HG03097 (cell line): ENCODE measurements at regions not wholly inside any gene's neighbourhood (a gene's known extent, or its start where the extent isn't known, plus 50 kb on each side); places are given as distances from the start of the nearest gene placed in this dataset.
"Not testable (repeated sequence)": the region's sequence is repeated elsewhere in the genome, so short reads cannot be mapped to it uniquely, and the experiment has no call there.

ENCODE experiments used
- ATAC-seq: cut with Tn5 transposase; IDR thresholded peaks from one replicate; pipeline ENCODE4 v1.9.1; 2021; ENCODE audit not compliant: unreplicated experiment, low FRiP score

DNA sequence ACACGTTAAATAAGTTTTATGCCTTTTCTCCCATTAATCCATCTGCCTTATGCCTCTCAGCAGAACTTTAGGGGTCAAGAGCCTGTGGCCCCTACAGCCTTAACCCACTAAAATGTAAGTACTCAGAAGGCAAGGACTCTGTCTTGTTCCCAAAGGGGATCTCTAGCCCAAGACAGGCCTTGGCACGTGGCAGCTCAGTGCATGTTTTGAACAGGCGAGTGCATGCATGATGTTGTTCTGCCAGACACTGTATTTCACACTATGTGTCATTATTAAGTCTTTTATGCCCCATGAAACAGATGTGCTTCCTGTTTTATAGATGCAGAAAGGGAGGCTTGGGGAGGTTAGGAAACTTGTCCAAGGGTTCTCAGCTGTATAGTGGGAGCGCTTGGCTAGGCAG lies 102.8 kb downstream of the ETS2 start:
- no peak for ATAC-seq

- no peak for ATAC-seq
These were observed 100.0 kb downstream of the ETS2 start for GRCh38 chr21:38905752-38906151.

GRCh38 chr21:38905328-38905727 lies 99.6 kb downstream of the ETS2 start:
- no peak for ATAC-seq

DNA sequence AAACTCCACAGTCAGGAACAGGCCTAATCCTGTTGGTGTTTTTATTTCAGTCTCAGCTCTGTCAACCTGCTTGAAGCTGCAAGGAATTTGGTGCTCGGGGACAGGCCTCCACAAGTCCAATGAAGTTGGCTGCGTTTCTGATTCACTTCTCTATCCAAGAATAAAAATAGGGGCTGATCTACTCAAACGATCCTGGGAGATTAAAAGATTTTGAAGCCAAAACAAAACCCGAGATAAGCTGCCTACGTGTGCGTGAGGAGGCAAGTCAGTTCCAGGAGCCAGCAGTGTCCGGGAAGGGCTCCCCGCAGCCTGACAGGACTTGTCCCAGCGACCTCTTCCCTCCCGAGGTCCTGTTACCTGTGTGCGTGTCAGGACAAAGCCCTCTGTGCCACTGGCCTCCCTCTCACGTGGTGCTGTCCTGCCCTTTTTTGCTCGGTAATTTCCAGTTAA lies 98.0 kb downstream of the ETS2 start:
- no peak for ATAC-seq

DNA sequence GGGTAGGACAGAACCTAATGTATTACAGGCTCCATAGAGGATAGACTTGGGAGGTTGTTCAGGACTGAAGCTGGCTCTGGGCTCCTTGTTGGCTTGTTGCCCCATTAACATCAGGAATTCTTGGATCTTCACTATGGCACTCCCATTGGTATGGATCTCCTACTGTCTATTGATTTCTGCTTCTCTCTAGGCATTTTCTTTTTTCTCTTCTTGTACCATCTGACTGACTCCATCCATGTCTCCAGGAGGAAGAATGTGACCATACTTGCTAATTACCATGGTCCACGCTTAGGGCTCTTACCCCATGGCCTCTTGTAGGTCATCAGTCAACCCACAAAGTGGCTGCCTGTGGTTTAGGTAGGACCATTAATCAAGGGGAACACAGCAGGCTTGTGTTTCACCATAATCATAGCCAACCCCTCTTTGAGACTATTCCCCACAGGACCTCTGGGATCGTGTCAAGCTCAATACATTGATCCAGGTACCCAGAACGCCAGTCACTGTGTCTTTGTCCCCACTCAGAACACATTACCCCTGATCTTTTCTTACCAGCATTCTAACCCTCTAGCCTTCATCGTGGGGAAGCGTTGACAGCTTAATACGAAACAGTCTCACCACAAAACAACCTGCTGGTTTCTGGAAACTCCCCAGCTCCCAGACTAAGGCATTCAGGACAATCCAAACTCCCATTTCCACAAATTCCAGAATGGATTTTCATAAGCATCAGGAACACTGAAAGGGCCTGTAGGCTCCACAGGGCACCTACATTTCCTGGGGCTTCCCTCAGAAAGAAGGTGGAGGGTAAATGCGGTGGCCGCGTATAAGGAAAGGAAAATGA lies 97.1 kb downstream of the ETS2 start:
- no peak for ATAC-seq

- ATAC-seq: no peak
These were observed 94.8 kb downstream of the ETS2 start for GRCh38 chr21:38900499-38900898.

DNA sequence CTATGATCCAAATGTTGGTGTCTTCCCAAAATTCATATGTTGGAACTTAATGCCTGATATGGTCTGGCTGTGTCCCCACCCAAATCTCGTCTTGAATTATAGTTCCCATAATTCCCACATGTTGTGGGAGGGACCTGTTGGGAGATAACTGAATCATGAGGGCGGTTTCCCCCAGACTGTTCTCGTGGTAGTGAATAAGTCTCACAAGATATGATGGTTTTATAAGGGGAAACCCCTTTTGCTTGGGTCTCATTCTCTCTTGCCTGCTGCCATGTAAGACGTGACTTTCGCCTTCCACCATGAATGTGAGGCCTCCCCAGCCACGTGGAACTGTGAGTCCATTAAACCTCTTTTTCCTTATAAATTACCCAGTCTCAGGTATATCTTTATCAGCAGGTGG lies 94.3 kb downstream of the ETS2 start:
- not testable (repeated sequence) for ATAC-seq

DNA sequence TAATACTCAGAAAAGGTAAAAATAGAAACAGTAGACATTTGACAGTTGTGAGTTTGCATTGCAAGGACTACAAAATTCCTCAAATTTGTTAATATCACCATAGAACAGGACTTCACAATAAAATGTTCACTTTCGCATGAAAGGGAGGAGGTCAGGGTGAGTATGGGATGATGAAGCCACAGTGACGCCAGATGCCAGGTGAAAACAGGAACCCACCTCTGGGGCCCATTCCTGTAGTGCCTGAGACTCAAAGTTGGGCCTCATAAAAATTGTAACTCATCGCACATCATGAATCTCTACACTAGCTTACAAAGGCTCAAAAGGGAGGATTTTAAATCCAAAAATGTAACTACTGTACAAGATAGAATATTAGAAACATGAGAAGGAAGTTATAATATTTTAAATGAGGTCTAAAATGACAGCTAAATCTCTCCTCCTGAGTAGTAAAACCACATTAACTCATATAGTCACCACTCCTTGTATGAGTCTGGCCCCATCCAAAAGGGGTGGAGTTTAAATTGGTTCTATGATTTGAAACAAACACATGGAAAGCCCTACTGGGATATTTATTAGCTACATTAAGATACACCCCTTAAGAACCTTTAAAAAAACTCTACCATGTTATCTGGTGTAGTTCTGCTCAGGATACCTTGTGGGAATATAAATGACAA lies 93.7 kb downstream of the ETS2 start:
- ATAC-seq: no peak

- no peak for ATAC-seq
These were observed 92.8 kb downstream of the ETS2 start for GRCh38 chr21:38898422-38899096.

- no peak for ATAC-seq
These were observed 92.0 kb downstream of the ETS2 start for GRCh38 chr21:38897532-38898421.

DNA sequence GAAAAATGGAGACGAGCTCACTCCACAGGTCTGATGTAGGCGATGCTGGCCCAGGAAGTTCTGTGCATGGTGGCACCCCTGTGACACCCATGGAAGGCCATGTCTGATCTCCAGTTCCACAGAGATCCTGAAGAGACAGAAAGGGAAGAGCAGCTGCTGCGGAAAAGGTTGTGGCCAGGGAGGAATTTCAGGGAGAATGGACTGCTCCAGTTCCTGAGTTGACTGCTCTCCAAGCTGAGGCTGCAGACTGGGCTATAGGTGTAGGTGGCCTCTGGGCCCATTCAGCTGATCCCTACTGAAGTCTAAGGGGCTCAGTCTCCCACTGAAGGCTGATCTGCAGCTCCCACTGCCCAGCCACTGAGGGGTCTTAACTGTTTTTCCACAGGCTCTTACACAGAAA lies 89.2 kb downstream of the ETS2 start:
- no peak for ATAC-seq

DNA sequence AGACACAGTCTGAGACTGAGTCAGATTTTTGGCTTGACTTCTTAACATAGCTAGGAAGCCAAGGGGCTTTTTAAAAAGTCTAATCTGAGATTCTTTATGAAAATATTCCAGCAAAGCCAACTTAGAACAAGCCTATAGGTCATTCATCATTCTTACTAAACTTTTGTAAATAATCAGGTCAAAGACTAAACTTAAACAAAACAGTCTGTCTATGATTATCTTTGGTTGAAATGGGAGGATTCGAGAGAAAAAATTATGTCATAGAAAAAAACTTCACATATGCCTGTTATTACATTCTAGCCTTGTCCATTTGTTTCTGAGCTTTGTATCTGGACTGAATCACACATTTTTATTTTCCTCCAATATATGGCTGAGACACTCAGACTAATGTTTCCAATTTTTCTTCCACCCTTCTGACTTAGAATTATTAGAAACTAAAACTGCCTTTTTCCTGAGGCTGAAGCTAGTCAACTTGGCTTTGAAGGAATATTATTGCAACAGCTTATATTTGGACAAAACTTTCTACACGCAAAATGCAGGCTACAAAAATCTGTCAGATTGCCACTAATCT lies 83.3 kb downstream of the ETS2 start:
- no peak for ATAC-seq

GRCh38 chr21:38887749-38888148 lies 82.0 kb downstream of the ETS2 start:
- ATAC-seq: no peak

GRCh38 chr21:38887062-38887686 lies 81.4 kb downstream of the ETS2 start:
- ATAC-seq: no peak

- no peak for ATAC-seq
These were observed 80.2 kb downstream of the ETS2 start for GRCh38 chr21:38885909-38886308.

- ATAC-seq: no peak
These were observed 78.7 kb downstream of the ETS2 start for GRCh38 chr21:38884440-38884839.

GRCh38 chr21:38883142-38883541 lies 77.4 kb downstream of the ETS2 start:
- ATAC-seq: no peak

GRCh38 chr21:38881131-38881530 lies 75.4 kb downstream of the ETS2 start:
- ATAC-seq: no peak

- ATAC-seq: no peak
These were observed 74.8 kb downstream of the ETS2 start for GRCh38 chr21:38880577-38880966.
